ENCODE measurements at regions not wholly inside any gene's neighbourhood (a gene's known extent, or its start where the extent isn't known, plus 50 kb on each side); places are given as distances from the start of the nearest gene placed in this dataset.

GRCh38 chr12:13744561-13744960 is 236.8 kb downstream of the GRIN2B start:
- no peak for TF ChIP-seq POLR2A (IDR thresholded peaks at IDR 0.05)
- TF ChIP-seq CTCF (IDR thresholded peaks at IDR 0.05), result no peak
